ENCODE measurements at regions not wholly inside any gene's neighbourhood (a gene's known extent, or its start where the extent isn't known, plus 50 kb on each side); places are given as distances from the start of the nearest gene placed in this dataset.

DNA sequence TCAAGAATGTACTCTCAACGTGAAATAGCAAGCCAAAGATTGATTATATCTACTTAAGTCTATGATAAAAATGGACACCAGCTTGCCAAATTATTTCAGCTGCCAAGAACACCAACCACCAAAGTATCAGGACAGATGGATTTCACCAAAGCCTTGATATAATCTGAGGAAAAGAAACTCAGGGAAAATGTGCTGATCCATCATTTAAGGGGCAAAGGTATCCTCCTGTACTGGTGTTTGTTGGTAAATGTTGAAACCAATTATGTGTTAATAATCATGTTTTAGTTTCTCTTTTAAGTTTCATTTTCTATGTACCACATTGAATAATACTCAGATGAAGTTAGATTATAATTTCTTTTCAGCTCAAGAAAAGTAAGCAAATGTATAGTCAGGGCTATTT, 1284.3 kb upstream of the TMEM132C start:
- TF ChIP-seq POLR2A (IDR thresholded peaks at IDR 0.05): no peak
- TF ChIP-seq, protein P1, sequence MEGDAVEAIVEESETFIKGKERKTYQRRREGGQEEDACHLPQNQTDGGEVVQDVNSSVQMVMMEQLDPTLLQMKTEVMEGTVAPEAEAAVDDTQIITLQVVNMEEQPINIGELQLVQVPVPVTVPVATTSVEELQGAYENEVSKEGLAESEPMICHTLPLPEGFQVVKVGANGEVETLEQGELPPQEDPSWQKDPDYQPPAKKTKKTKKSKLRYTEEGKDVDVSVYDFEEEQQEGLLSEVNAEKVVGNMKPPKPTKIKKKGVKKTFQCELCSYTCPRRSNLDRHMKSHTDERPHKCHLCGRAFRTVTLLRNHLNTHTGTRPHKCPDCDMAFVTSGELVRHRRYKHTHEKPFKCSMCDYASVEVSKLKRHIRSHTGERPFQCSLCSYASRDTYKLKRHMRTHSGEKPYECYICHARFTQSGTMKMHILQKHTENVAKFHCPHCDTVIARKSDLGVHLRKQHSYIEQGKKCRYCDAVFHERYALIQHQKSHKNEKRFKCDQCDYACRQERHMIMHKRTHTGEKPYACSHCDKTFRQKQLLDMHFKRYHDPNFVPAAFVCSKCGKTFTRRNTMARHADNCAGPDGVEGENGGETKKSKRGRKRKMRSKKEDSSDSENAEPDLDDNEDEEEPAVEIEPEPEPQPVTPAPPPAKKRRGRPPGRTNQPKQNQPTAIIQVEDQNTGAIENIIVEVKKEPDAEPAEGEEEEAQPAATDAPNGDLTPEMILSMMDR (IDR thresholded peaks at IDR 0.05): no peak

All from heart left ventricle (tissue), 13 donors.